ENCODE measurements at regions not wholly inside any gene's neighbourhood (a gene's known extent, or its start where the extent isn't known, plus 50 kb on each side); places are given as distances from the start of the nearest gene placed in this dataset.
"Not testable (repeated sequence)": the region's sequence is repeated elsewhere in the genome, so short reads cannot be mapped to it uniquely, and the experiment has no call there.

- TF ChIP-seq, protein P1, sequence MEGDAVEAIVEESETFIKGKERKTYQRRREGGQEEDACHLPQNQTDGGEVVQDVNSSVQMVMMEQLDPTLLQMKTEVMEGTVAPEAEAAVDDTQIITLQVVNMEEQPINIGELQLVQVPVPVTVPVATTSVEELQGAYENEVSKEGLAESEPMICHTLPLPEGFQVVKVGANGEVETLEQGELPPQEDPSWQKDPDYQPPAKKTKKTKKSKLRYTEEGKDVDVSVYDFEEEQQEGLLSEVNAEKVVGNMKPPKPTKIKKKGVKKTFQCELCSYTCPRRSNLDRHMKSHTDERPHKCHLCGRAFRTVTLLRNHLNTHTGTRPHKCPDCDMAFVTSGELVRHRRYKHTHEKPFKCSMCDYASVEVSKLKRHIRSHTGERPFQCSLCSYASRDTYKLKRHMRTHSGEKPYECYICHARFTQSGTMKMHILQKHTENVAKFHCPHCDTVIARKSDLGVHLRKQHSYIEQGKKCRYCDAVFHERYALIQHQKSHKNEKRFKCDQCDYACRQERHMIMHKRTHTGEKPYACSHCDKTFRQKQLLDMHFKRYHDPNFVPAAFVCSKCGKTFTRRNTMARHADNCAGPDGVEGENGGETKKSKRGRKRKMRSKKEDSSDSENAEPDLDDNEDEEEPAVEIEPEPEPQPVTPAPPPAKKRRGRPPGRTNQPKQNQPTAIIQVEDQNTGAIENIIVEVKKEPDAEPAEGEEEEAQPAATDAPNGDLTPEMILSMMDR (IDR thresholded peaks at IDR 0.05; ENCODE audit: low read depth, low read length, missing control alignments) = no peak
- H3K36me3 ChIP-seq (replicated peaks) = no peaks in the 10 kb centered on the region
- H3K27me3 ChIP-seq (replicated peaks) = no peaks in the 10 kb centered on the region
- no peak for DNase-seq
- in situ Hi-C loops (cut with HindIII; ENCODE audit: low pct_ligation_motif_present, low sequenced_read_pairs) = no loop called here
- H3K4me3 ChIP-seq (ENCODE audit: low read depth, low read length) = no peak overlapping the region
- H3K27ac ChIP-seq = no peak overlapping the region
Measured at GRCh38 chr14:86739761-86740160, 1209.8 kb downstream of the FLRT2 start.

- H3K36me3 ChIP-seq (replicated peaks); DNase-seq; in situ Hi-C loops (cut with HindIII; ENCODE audit: low pct_ligation_motif_present, low sequenced_read_pairs); H3K4me3 ChIP-seq (ENCODE audit: low read depth, low read length); H3K27ac ChIP-seq; H3K27me3 ChIP-seq (replicated peaks): not testable (repeated sequence)
Measured at GRCh38 chr14:86731427-86731826, 1201.5 kb downstream of the FLRT2 start.

- H3K27ac ChIP-seq = no peak overlapping the region
- TF ChIP-seq, protein P1 (IDR thresholded peaks at IDR 0.05; ENCODE audit: low read depth, low read length, missing control alignments) = no peak
- H3K36me3 ChIP-seq (replicated peaks) = no peaks in the 10 kb centered on the region
- H3K4me3 ChIP-seq (ENCODE audit: low read depth, low read length) = no peak overlapping the region
- no peak for DNase-seq
- in situ Hi-C loops (cut with HindIII; ENCODE audit: low pct_ligation_motif_present, low sequenced_read_pairs) = no loop called here
- no peaks in the 10 kb centered on the region for H3K27me3 ChIP-seq (replicated peaks)
Measured at GRCh38 chr14:86723254-86723624, 1193.3 kb downstream of the FLRT2 start.

GRCh38 chr14:86722612-86723253, 1192.8 kb downstream of the FLRT2 start:
- Histone ChIP-seq H3K27me3 (replicated peaks) (no peaks in the 10 kb centered on the region), H3K4me3 (ENCODE audit: low read depth, low read length) (no peak overlapping the region), H3K27ac (no peak overlapping the region), H3K36me3 (replicated peaks) (no peaks in the 10 kb centered on the region)
- DNase-seq = no peak
- in situ Hi-C loops (cut with HindIII; ENCODE audit: low pct_ligation_motif_present, low sequenced_read_pairs) = no loop called here
- TF ChIP-seq, protein P1 (IDR thresholded peaks at IDR 0.05; ENCODE audit: low read depth, low read length, missing control alignments) = no peak

- in situ Hi-C loops (cut with HindIII; ENCODE audit: low pct_ligation_motif_present, low sequenced_read_pairs) = no loop called here
- no peaks in the 10 kb centered on the region for H3K27me3 ChIP-seq (replicated peaks)
- H3K36me3 ChIP-seq (replicated peaks) = no peaks in the 10 kb centered on the region
- TF ChIP-seq, protein P1 (IDR thresholded peaks at IDR 0.05; ENCODE audit: low read depth, low read length, missing control alignments) = no peak
- H3K27ac ChIP-seq = no peak overlapping the region
- no peak for DNase-seq
- no peak overlapping the region for H3K4me3 ChIP-seq (ENCODE audit: low read depth, low read length)
Measured at GRCh38 chr14:86714575-86714974, 1184.6 kb downstream of the FLRT2 start.

DNA sequence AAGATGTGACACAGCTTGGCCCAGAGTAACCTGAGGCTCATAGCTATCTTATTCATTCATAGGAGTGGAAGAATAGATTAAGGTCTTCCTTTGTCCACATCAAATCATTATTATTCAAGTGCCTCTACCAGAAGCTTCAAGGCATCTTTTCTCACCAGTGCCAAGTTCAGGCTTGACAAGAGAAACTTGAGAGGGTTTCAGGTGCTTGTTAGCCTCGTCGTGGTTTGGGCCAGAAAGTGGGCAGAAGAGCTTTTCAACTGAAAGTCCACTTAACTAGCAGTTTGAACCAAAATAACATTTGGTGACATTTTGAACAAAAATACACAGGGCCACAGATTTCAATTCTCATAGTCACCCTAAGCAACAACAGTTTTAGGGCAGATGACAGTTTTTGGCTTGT, 1184.2 kb downstream of the FLRT2 start:
- DNase-seq = no peak
- H3K27ac ChIP-seq = no peak overlapping the region
- in situ Hi-C loops (cut with HindIII; ENCODE audit: low pct_ligation_motif_present, low sequenced_read_pairs) = no loop called here
- H3K27me3 ChIP-seq (replicated peaks) = no peaks in the 10 kb centered on the region
- no peak overlapping the region for H3K4me3 ChIP-seq (ENCODE audit: low read depth, low read length)
- TF ChIP-seq, protein P1 (IDR thresholded peaks at IDR 0.05; ENCODE audit: low read depth, low read length, missing control alignments) = no peak
- no peaks in the 10 kb centered on the region for H3K36me3 ChIP-seq (replicated peaks)
